Mucosa of descending colon (tissue), 3 donors: ENCODE measurements at regions not wholly inside any gene's neighbourhood (a gene's known extent, or its start where the extent isn't known, plus 50 kb on each side); places are given as distances from the start of the nearest gene placed in this dataset.

Experiments used
- ATAC-seq: fragments of 200-7000 bp; cut with Tn5 transposase; one replicate; pipeline ENCODE4 v1.9.1; 2020; ENCODE audit warnings: mild to moderate bottlenecking, moderate library complexity
- DNase-seq, 3 donors: peaks; one replicate each; pipeline ENCODE4 v3.0.0-alpha.2; 2020
- H3K36me3 ChIP-seq: fragments of 200-600 bp; one replicate; pipeline ENCODE4 v1.8.0; 2021; ENCODE audit warnings: low read depth, mild to moderate bottlenecking
- H3K4me1 ChIP-seq: fragments of 200-600 bp; one replicate; pipeline ENCODE4 v1.8.0; 2021; ENCODE audit warnings: low read depth, mild to moderate bottlenecking
- H3K4me3 ChIP-seq: fragments of 200-600 bp; one replicate; pipeline ENCODE4 v1.8.0; 2021; ENCODE audit warnings: mild to moderate bottlenecking
- H3K9me3 ChIP-seq: fragments of 200-600 bp; one replicate; pipeline ENCODE4 v1.8.0; 2021; ENCODE audit warnings: mild to moderate bottlenecking
- intact Hi-C, 2 donors: fragments of 100-400 bp; cut with DNase I in 1 of 2; cut with micrococcal nuclease in 1 of 2; formaldehyde crosslinking; loops; one replicate each; pipeline versions ENCODE4 v1.11.0 to v1.11.1; 2022; cut with DNase I, micrococcal nuclease
- TF ChIP-seq, protein P1 (sequence below): fragments of 200-600 bp; IDR thresholded peaks from one replicate; pipeline ENCODE4 v1.8.0; 2022; ENCODE audit warnings: antibody characterized with exemption, mild to moderate bottlenecking
- donor health status: DM: no; HTN: no; CAD: no; lungs with moderate emphysema.
- donor health status: DM: no; HTN: no; CAD: no.
- donor health status: DM: no; HTN: yes; CAD: no.

GRCh38 chr5:142439207-142439860 is 114.5 kb upstream of the SPRY4 start:
- TF ChIP-seq, protein P1, sequence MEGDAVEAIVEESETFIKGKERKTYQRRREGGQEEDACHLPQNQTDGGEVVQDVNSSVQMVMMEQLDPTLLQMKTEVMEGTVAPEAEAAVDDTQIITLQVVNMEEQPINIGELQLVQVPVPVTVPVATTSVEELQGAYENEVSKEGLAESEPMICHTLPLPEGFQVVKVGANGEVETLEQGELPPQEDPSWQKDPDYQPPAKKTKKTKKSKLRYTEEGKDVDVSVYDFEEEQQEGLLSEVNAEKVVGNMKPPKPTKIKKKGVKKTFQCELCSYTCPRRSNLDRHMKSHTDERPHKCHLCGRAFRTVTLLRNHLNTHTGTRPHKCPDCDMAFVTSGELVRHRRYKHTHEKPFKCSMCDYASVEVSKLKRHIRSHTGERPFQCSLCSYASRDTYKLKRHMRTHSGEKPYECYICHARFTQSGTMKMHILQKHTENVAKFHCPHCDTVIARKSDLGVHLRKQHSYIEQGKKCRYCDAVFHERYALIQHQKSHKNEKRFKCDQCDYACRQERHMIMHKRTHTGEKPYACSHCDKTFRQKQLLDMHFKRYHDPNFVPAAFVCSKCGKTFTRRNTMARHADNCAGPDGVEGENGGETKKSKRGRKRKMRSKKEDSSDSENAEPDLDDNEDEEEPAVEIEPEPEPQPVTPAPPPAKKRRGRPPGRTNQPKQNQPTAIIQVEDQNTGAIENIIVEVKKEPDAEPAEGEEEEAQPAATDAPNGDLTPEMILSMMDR, result no peak
- intact Hi-C loops, result no loop called here
- Histone ChIP-seq H3K9me3 (no peaks in the 10 kb centered on the region), H3K36me3 (no peaks in the 10 kb centered on the region), H3K4me1 (no peaks in the 10 kb centered on the region), H3K4me3 (no peak overlapping the region)
- no peak for ATAC-seq
- DNase-seq, result no peak

DNA sequence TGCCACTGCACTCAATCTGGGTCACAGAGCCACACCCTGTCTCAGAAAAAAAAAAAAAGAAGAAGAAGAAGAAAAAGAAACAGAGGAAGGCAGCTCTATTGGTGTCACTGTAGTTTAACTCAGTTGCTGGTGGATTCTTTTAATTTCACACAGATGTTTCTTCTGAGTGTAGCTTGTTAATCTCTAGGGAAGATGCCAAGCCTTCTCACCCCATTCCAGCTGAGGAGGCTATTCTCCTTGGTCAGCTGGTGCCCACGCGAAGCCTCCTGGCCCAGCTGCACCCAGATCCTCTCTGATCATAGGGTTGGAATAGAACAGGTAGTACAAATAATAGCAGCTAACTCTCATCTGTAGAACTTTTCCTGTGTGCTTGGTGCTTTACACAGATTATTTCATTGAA is 113.8 kb upstream of the SPRY4 start:
- DNase-seq (no peak), ATAC-seq (no peak)
- H3K36me3 ChIP-seq, result no peaks in the 10 kb centered on the region
- TF ChIP-seq, protein P1, result no peak
- H3K9me3 ChIP-seq, result no peaks in the 10 kb centered on the region
- H3K4me3 ChIP-seq, result no peak overlapping the region
- no peaks in the 10 kb centered on the region for H3K4me1 ChIP-seq
- intact Hi-C loops, result no loop called here

DNA sequence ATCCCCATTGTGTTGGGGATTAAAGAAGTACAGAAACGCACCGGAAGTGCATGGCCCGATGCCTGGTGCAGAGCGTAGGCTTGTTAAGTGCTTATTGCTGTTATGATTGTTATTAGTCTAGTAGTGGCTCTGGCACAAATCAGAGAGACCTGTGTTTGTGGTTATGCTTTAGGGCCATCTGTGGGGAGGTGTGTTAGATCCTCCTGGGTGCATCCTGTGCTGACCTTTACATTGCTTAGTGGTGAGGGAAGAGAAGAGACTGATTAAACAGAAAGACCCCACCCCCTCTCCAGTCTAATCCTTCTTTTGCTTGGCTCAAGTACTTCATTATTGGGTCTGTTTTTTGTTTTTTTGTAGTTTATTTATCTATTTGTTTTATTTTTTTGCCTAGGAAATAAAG is 112.7 kb upstream of the SPRY4 start:
- no peak for ATAC-seq
- TF ChIP-seq, protein P1, result no peak
- intact Hi-C loops, result no loop called here

DNA sequence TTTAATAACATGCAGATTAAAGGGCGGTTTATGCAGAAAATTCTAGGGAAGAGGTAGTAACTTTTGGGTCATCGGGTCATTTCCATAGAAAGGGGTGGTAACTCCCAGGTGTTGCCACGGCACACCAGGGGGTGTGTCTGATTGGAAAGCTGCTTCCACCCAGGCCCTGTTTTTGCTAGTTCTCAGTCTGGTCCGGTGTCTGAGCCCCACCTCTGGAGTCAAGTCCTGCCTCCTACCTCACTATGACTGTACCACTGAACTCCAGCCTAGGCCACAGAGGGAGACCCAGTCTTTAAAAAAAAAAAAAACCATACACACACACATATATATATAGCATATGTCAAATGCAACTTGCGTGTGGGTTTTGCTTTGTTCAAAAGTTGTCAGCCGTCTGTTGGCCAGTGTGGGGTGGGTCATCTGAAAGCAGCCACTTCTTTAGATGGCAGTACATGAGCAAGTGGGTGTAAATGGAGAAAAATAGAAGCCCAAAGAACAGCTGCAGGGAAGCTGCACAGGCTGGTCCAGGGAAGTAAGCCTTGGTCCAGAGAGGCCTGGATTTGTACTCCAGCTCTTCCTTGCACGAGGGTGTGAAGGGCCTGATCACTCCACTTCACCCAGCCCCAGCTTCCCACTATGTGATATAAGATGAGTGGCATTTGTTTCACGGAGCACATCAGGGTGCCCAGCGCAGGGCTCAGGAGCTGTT is 110.7 kb upstream of the SPRY4 start:
- H3K4me3 ChIP-seq, result no peak overlapping the region
- H3K36me3 ChIP-seq, result no peaks in the 10 kb centered on the region
- TF ChIP-seq, protein P1, result no peak
- H3K9me3 ChIP-seq, result no peaks in the 10 kb centered on the region
- peaks cover 8% of the 10 kb centered on the region for H3K4me1 ChIP-seq
- intact Hi-C loops, result no loop called here
- no peak for DNase-seq
- no peak for ATAC-seq

More for the DNA sequence above, 112.7 kb upstream of the SPRY4 start:
- Histone ChIP-seq H3K4me3 (no peak overlapping the region), H3K9me3 (no peaks in the 10 kb centered on the region), H3K36me3 (no peaks in the 10 kb centered on the region), H3K4me1 (peaks cover 3% of the 10 kb centered on the region)
- DNase-seq, result no peak

GRCh38 chr5:142434322-142434612 is 109.4 kb upstream of the SPRY4 start:
- no peak for ATAC-seq

More at GRCh38 chr5:142434322-142434612, 109.4 kb upstream of the SPRY4 start:
- DNase-seq, result no peak
- TF ChIP-seq, protein P1, result no peak
- H3K4me1 ChIP-seq, result peaks cover 8% of the 10 kb centered on the region
- H3K9me3 ChIP-seq, result no peaks in the 10 kb centered on the region
- H3K36me3 ChIP-seq, result no peaks in the 10 kb centered on the region
- H3K4me3 ChIP-seq, result no peak overlapping the region
- intact Hi-C loops, result no loop called here
